ENCODE measurements at regions not wholly inside any gene's neighbourhood (a gene's known extent, or its start where the extent isn't known, plus 50 kb on each side); places are given as distances from the start of the nearest gene placed in this dataset.

DNA sequence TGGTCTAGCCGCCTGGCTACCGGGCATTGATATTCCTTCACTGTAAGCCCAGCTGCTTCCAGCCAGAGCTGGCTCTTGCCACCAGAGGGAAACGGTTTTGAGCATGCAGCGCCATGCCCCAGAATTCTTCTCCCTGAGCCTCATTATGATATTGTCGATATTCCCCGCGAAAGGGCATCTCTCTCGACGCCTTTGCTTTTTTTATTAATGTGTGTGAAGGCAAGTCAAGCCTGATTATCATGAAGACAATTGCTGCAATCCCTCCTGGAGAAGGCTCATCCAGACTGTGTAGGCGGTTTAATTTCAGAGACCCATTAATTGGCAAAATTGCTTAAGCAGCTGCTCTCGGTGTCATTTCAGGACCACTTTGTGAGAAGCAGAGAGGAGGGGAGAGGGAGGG lies 321.2 kb upstream of the TLE3 start:
- no peak for DNase-seq

- no peak for DNase-seq
Observed at GRCh38 chr15:70417535-70417934, 319.8 kb upstream of the TLE3 start.

DNA sequence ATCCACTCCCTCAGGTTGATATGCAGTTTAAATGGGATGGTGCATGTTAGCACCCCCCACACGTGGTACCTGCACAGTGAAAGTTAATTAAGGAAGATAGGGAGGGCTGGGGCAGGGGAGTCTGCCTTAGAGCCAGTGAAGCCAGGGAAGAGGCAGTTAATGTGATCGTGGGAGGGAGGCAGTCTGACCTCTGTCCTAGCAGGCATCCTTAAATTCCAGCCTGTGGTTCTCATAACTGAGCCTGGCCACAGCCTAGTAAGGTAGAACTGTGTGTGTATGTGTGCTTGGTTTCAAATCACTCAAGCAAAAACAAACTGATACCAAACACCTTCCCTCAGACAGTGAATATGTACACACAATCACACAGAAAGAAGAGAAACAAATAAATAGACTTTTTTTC lies 319.1 kb upstream of the TLE3 start:
- DNase-seq = no peak

GRCh38 chr15:70415398-70415797 lies 317.7 kb upstream of the TLE3 start:
- DNase-seq = peak in 1 of 2 experiments; percentile 33

- DNase-seq = no peak
Observed at GRCh38 chr15:70414626-70415025, 316.9 kb upstream of the TLE3 start.

DNA sequence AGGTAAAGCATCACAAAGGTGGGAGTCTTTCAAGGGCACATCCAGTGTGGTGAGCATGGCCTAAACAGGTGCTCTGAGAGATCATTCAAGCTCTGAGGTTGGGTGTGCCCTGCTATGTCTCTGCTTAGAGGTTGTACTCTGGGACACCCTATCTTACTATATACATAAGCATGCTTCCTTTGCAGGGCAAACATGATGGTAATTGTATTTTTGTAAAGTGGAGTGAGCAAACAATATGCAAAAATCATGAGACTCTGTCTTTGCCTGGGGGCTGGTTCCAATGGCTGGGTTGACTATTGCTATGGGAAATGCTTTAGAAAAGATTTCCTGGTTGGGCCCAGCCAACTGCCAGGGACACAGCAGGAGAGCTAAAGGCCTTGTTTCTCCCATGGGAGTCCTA lies 315.1 kb upstream of the TLE3 start:
- DNase-seq = no peak

DNA sequence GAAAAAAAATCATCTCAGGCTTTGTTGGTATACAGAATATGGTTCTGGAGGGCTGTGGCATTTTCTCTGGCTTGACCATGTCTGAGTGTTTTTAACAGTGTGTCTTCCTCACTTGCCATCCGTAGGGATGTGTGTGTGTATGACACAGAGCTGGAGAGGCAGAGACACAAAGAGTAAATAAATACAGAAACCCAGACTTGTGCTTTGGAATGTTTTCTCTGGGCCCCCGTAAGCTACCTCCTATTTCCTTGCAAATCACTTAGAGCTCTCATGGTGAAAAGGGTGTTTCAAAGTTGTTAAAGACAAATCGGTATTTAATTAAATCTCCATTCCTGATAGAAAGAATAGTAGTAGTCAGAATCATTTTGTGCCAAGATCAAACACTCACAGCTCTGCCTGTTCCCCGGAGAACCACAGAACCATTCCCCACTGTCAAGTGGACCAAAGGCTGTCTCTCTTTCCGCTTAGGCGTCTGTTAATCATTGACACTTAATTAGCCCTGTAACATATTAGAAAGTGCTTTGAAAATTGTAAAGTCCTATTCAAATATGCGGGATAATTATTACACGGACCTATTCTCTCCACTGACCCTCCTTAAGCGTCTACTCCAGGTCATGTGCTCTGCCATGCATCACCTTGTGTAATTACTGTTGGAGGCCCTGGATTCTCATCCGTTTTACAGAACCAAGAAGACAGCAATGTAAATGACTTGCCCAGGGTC lies 313.6 kb upstream of the TLE3 start:
- no peak for DNase-seq

DNA sequence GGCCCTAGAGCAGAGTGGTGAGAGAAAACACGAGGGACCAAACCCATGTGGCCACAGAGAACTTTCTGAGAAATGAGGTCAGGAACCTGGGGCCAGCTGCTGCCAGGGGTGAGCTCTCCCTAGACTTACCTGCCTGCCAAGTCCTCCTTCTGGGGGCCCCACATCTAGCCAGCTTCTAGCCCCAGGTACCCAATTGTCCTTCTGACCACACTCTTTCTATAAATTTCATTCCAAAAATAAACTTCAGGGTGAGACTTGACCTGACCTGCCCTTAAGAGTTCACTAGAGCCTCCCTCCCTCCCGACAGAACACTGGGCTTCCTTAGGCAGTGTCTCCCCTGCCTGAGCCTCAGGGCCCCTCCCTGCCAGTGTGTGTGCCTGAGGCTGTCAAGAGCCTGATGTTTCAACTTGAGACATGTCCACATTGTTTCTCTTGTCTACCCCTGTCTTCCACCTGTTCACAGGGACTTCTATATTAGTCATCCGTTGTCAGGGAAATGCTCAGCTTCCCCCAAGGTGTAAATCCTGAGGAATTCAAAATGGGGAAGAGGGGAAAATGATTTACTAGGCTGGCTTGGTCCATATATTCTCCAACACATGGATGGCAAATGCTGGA lies 312.8 kb upstream of the TLE3 start:
- DNase-seq = no peak

- no peak for DNase-seq
Observed at GRCh38 chr15:70409388-70409787, 311.7 kb upstream of the TLE3 start.

GRCh38 chr15:70407955-70408354 lies 310.2 kb upstream of the TLE3 start:
- DNase-seq = no peak

GRCh38 chr15:70407336-70407670 lies 309.6 kb upstream of the TLE3 start:
- no peak for DNase-seq

DNA sequence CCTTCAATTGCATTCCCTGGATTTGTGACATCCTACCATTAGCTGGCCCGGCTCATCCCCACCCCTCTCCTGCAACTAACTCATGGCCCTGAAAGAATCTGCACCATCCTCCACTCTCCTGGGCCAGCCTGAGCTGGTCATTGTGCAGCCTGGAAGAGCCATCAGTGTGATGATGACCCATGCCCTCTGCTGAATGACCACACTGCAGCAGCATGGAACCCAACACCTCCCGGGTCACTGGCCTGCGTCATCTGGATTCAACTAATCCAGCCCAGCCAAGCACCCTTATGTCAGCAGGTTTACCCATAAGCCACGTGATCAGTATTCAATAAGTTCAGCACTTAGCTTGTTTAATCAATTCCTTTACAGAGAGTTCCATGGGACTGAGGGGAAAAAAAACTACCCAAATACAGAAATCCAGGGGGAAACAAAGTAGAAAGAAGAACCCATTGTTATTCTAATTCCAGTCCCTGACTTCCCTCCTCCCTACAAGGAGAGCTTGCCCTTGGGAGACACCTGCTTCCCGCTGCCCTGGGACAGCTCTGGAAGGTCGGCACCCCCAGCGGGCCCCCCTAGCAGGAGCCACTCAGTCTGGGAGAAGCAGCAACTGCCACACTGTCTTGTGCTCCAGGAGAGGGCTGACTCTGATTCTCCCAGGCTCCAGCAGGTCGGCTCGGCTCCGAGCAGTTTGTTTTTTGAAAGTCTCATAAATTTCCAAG lies 309.1 kb upstream of the TLE3 start:
- DNase-seq = no peak

DNA sequence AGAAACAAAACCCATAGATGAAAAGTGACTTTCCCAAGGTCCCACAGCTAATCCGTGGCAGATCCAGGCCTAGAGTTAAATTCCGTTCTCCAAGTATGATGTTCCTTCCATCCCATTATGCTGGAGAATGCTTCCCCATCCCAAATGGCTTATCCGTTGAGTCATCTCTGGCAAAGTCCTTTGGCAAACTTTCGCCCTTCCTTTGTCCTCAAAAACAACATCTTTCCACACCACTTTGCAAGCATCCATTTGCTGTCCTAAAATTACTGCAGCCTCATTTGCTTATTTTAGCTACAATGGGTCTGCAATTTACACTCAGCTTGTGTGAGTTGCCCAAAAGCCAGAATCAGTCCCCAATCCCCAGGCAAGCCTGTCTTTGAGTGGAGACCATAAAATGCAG lies 304.0 kb upstream of the TLE3 start:
- DNase-seq = no peak

- no peak for DNase-seq
Observed at GRCh38 chr15:70400766-70401541, 303.2 kb upstream of the TLE3 start.

DNA sequence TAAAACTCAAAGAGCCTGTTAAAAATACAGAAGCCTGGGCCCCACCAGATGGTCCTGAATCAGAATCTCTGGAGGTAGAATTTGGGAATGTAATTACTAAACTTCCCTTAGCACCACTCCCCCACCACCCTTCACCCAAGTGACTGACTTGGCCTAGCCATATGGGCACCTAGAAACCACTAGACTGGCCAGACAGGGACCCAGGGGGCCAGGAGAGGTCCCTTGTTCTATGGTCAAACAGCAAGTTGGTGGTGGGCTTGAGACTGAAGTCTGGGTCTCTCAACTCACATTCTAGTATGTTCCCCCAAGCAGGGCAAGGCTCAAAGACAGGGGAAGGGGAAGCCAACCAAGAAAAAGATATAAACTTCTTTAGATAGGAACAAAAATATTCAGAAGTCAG lies 301.5 kb upstream of the TLE3 start:
- no peak for DNase-seq

DNA sequence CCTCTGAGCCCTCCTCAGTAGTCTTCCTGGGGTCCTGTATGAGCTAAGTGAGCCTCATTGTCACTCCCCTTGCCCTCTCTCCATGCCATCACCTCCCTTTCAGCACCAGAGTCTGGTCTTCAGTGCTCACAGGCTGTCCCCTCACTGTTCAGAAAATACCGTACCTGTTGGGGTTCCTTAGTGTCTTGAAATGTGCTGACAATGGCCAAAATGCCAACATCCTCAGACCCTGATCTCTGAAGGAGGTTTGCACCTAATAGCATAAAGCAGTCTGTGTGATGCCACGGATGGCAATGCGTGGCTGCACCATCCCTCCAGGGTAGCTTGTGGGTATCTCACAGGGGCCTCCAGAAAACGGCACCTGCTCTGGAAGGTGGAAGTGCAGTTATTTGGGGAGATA lies 301.0 kb upstream of the TLE3 start:
- no peak for DNase-seq

- no peak for DNase-seq
Observed at GRCh38 chr15:70396807-70397206, 299.1 kb upstream of the TLE3 start.

- no peak for DNase-seq
Observed at GRCh38 chr15:70395164-70395563, 297.4 kb upstream of the TLE3 start.

DNA sequence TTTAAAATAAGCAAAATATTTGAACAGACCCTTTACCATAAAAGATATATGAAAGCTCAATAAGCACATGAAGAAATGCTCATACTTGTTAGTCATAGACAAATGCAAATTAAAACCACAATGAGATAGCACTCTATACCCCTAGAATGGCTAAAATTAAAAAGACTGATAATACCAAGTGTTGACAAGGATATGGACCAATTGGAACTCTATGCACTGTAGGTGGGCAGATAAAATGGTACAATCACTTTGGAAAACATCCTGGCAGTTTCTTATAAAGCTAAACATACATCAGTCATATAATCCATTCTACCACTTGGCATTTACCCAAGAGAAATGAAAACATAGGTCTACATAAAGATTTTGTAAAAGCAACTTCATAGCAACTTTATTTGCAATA lies 293.0 kb upstream of the TLE3 start:
- no peak for DNase-seq

- no peak for DNase-seq
Observed at GRCh38 chr15:70387993-70388392, 290.3 kb upstream of the TLE3 start.

GRCh38 chr15:70387081-70387480 lies 289.4 kb upstream of the TLE3 start:
- DNase-seq = no peak

DNA sequence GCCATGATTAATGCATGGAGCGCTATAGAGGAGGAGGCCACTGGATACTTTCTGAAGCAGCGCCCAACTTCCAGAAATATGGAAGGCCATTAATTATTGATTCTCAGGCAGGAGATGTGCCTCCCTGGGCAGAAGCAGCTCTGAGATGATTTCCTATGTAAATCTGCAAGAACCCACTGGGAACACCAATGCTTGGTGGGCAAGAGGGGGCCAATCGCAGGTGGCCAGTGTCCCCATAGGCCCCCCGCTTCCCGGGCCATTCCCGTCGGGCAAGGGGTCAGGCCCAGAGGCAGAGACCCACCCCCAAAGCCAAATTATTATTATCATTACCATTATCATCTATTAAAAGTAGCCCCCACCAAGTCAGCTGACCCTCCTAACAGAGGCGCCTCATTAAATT lies 288.0 kb upstream of the TLE3 start:
- DNase-seq = no peak

GRCh38 chr15:70385052-70385451 lies 287.3 kb upstream of the TLE3 start:
- DNase-seq = no peak

GRCh38 chr15:70383856-70384255 lies 286.1 kb upstream of the TLE3 start:
- no peak for DNase-seq
